NCI-H460 (cell line): ENCODE measurements at regions not wholly inside any gene's neighbourhood (a gene's known extent, or its start where the extent isn't known, plus 50 kb on each side); places are given as distances from the start of the nearest gene placed in this dataset.

ENCODE experiments used
- DNase-seq: peaks from one replicate; pipeline ENCODE4 v3.0.0-alpha.2; 2016; ENCODE audit warnings: low read depth; ENCODE audit errors: extremely low read depth

GRCh38 chr1:157893686-157894085 lies 52.1 kb upstream of the CD5L start:
- no peak for DNase-seq

- no peak for DNase-seq
Measured at GRCh38 chr1:157894613-157895165, 53.1 kb upstream of the CD5L start.

- no peak for DNase-seq
Measured at GRCh38 chr1:157910270-157910669, 68.7 kb upstream of the CD5L start.

GRCh38 chr1:157915859-157916258 lies 74.3 kb upstream of the CD5L start:
- DNase-seq = no peak

GRCh38 chr1:157916887-157917570 lies 75.4 kb upstream of the CD5L start:
- DNase-seq = no peak

GRCh38 chr1:157920748-157921147 lies 72.7 kb upstream of the KIRREL1 start:
- DNase-seq = no peak

- DNase-seq = no peak
Measured at GRCh38 chr1:157925419-157926166, 67.9 kb upstream of the KIRREL1 start.

GRCh38 chr1:157932069-157932468 lies 61.4 kb upstream of the KIRREL1 start:
- peak; percentile 9 for DNase-seq

GRCh38 chr1:157937744-157938143 lies 55.7 kb upstream of the KIRREL1 start:
- DNase-seq = no peak

- DNase-seq = no peak
Measured at GRCh38 chr1:157941939-157942338, 51.5 kb upstream of the KIRREL1 start.
